CD4-positive, alpha-beta T cell treated with Interleukin-1 beta for 1 hour (primary cell): ENCODE measurements at regions not wholly inside any gene's neighbourhood (a gene's known extent, or its start where the extent isn't known, plus 50 kb on each side); places are given as distances from the start of the nearest gene placed in this dataset.

Source experiments
- DNase-seq, 2 donors: peaks; one replicate each; pipeline ENCODE4 v3.0.0-alpha.2; 2020 to 2022

- DNase-seq: no peak
Observed at GRCh38 chr3:82067420-82067819, 306.0 kb upstream of the GBE1 start.

GRCh38 chr3:82058809-82059208 lies 297.4 kb upstream of the GBE1 start:
- DNase-seq: no peak

GRCh38 chr3:82055792-82056191 lies 294.3 kb upstream of the GBE1 start:
- no peak for DNase-seq

- no peak for DNase-seq
Observed at GRCh38 chr3:82054849-82055248, 293.4 kb upstream of the GBE1 start.

- no peak for DNase-seq
Observed at GRCh38 chr3:82053236-82053635, 291.8 kb upstream of the GBE1 start.

GRCh38 chr3:82050382-82050781 lies 288.9 kb upstream of the GBE1 start:
- DNase-seq: no peak

GRCh38 chr3:82048711-82049110 lies 287.3 kb upstream of the GBE1 start:
- no peak for DNase-seq

- DNase-seq: no peak
Observed at GRCh38 chr3:82044930-82045705, 283.7 kb upstream of the GBE1 start.

- no peak for DNase-seq
Observed at GRCh38 chr3:82038556-82038955, 277.1 kb upstream of the GBE1 start.

- DNase-seq: no peak
Observed at GRCh38 chr3:82033186-82033585, 271.7 kb upstream of the GBE1 start.

GRCh38 chr3:82031596-82031995 lies 270.2 kb upstream of the GBE1 start:
- no peak for DNase-seq

- DNase-seq: no peak
Observed at GRCh38 chr3:82030916-82031315, 269.5 kb upstream of the GBE1 start.

GRCh38 chr3:82022836-82023235 lies 261.4 kb upstream of the GBE1 start:
- DNase-seq: no peak

GRCh38 chr3:82020282-82020681 lies 258.8 kb upstream of the GBE1 start:
- no peak for DNase-seq

- no peak for DNase-seq
Observed at GRCh38 chr3:82015241-82015640, 253.8 kb upstream of the GBE1 start.

GRCh38 chr3:82012775-82013174 lies 251.3 kb upstream of the GBE1 start:
- no peak for DNase-seq

- DNase-seq: no peak
Observed at GRCh38 chr3:82011336-82011735, 249.9 kb upstream of the GBE1 start.

- DNase-seq: no peak
Observed at GRCh38 chr3:82005266-82005665, 243.8 kb upstream of the GBE1 start.

- no peak for DNase-seq
Observed at GRCh38 chr3:82004266-82004665, 242.8 kb upstream of the GBE1 start.

- no peak for DNase-seq
Observed at GRCh38 chr3:82002986-82003642, 241.7 kb upstream of the GBE1 start.

GRCh38 chr3:82002491-82002890 lies 241.0 kb upstream of the GBE1 start:
- DNase-seq: no peak

- DNase-seq: no peak
Observed at GRCh38 chr3:82001276-82001923, 240.0 kb upstream of the GBE1 start.

GRCh38 chr3:82000773-82001172 lies 239.3 kb upstream of the GBE1 start:
- no peak for DNase-seq

GRCh38 chr3:82000350-82000749 lies 238.9 kb upstream of the GBE1 start:
- no peak for DNase-seq
